Heart right ventricle (tissue), 16 donors: ENCODE measurements at regions not wholly inside any gene's neighbourhood (a gene's known extent, or its start where the extent isn't known, plus 50 kb on each side); places are given as distances from the start of the nearest gene placed in this dataset.

Experiments used
- ATAC-seq, 8 donors: fragments of 200-7000 bp; cut with Tn5 transposase; one replicate each; pipeline ENCODE4 v1.9.1; 2020; ENCODE audit warnings: mild to moderate bottlenecking in 8 of 8, moderate library complexity in 8 of 8, moderate number of reproducible peaks in 1 of 8
- DNase-seq, 2 donors: peaks; one replicate each; pipeline ENCODE4 v3.0.0-alpha.2; 2020
- H3K27ac ChIP-seq, 10 donors: fragments of 200-600 bp; sonication (generic) in 2 of 10; one replicate each; pipeline versions ENCODE4 v1.5.0 to v1.8.0; 2020 to 2022; ENCODE audit warnings: mild to moderate bottlenecking in 3 of 10
- H3K27me3 ChIP-seq, 7 donors: fragments of 200-600 bp; one replicate each; pipeline ENCODE4 v1.8.0; 2021 to 2022; ENCODE audit warnings: mild to moderate bottlenecking in 2 of 7
- H3K36me3 ChIP-seq, 9 donors: fragments of 200-600 bp; sonication (generic) in 1 of 9; one replicate each; pipeline versions ENCODE4 v1.5.0 to v1.8.0; 2020 to 2022; ENCODE audit warnings: mild to moderate bottlenecking in 2 of 9
- H3K4me1 ChIP-seq, 9 donors: fragments of 200-600 bp; sonication (generic) in 1 of 9; one replicate each; pipeline versions ENCODE4 v1.5.0 to v1.8.0; 2020 to 2022; ENCODE audit warnings: mild to moderate bottlenecking in 4 of 9
- H3K4me3 ChIP-seq, 10 donors: fragments of 200-600 bp; sonication (generic) in 2 of 10; one replicate each; pipeline versions ENCODE4 v1.5.0 to v1.8.0; 2020 to 2022; ENCODE audit warnings: mild to moderate bottlenecking in 7 of 10, moderate library complexity in 2 of 10
- H3K9me3 ChIP-seq, 11 donors: fragments of 200-600 bp in 10 of 11; sonication (generic) in 2 of 11; one replicate each; pipeline versions ENCODE4 v1.5.0 to v1.8.0; 2013 to 2022; ENCODE audit warnings: mild to moderate bottlenecking in 2 of 11, control low read depth in 1 of 11, moderate library complexity in 1 of 11
- WGBS, 2 donors: extraction: QIAGEN DNeasy Blood & Tissue Kit; methylation state at CpG; one replicate each; pipeline ENCODE4 v1.1.7; 2013; ENCODE audit warnings: inconsistent platforms in 1 of 2; 5-methylcytosine and 5-hydroxymethylcytosine counted together
- intact Hi-C, 10 donors: fragments of 100-400 bp; cut with DNase I; formaldehyde crosslinking; loops; one replicate each; pipeline versions ENCODE4 v1.11.1 to v1.14.2; 2022
- TF ChIP-seq, protein P1 (sequence below), 9 donors: fragments of 200-600 bp; sonication (generic) in 2 of 9; IDR thresholded peaks; one replicate each; pipeline versions ENCODE4 v1.5.0 to v1.8.0; 2021 to 2022; ENCODE audit warnings: antibody characterized with exemption in 9 of 9, mild to moderate bottlenecking in 5 of 9, moderate library complexity in 1 of 9
- donor health status: Arrhythmogenic right ventricular cardiomyopathy.
- donor health status: ischemic (EF 13 %, LVEDD 7.1; RV severe dilation, severe dysfunction).
- donor health status: healthy with polysubstance abuse.
- donor health status: DM: no; HTN: yes; CAD: no.
- donor health status: DM: no; HTN: no; CAD: no.
- donor health status: ischemic (EF 25% LVEDD 6.9; RV normal size, moderate dysfunction).
- donor health status: ischemic (EF 25% LVEDD 5.7; RV mildly dilated, moderate dysfunction).
- donor health status: healthy.
- donor health status: DM: yes; HTN: yes; CAD: no.
- donor health status: Ischemic cardiomyopathy.
- donor health status: ischemic (EF 35%, LVEDD 5.7; RV mildly dilated, moderate dysfunction).
- donor health status: nonischemic (EF 11% LVEDD 7.7; RV severe dilation, severe dysfunction).
- donor health status: DM: yes; HTN: yes; CAD: no.
- donor health status: PGD.
- donor health status: ischemic (EF 29% LVEDD 5.4; RV normal size, mild dysfunction).
- donor health status: nonischemic (EF 23%, LVEDD 6.1; RV moderate dilation, normal function).

GRCh38 chr13:73212482-73212881 lies 153.7 kb downstream of the KLF5 start:
- intact Hi-C loops, result no loop called here
- TF ChIP-seq, protein P1, sequence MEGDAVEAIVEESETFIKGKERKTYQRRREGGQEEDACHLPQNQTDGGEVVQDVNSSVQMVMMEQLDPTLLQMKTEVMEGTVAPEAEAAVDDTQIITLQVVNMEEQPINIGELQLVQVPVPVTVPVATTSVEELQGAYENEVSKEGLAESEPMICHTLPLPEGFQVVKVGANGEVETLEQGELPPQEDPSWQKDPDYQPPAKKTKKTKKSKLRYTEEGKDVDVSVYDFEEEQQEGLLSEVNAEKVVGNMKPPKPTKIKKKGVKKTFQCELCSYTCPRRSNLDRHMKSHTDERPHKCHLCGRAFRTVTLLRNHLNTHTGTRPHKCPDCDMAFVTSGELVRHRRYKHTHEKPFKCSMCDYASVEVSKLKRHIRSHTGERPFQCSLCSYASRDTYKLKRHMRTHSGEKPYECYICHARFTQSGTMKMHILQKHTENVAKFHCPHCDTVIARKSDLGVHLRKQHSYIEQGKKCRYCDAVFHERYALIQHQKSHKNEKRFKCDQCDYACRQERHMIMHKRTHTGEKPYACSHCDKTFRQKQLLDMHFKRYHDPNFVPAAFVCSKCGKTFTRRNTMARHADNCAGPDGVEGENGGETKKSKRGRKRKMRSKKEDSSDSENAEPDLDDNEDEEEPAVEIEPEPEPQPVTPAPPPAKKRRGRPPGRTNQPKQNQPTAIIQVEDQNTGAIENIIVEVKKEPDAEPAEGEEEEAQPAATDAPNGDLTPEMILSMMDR (IDR thresholded peaks at IDR 0.05), result no peak
- WGBS, 2 donors, result 82 to 86% methylated on average over 3 of the region's 3 CpGs

GRCh38 chr13:73210218-73210883 lies 151.5 kb downstream of the KLF5 start:
- WGBS, 2 donors, result 75% methylated on average over 6 of the region's 6 CpGs

More at GRCh38 chr13:73212482-73212881, 153.7 kb downstream of the KLF5 start:
- no peaks in the 10 kb centered on the region for H3K27me3 ChIP-seq
- DNase-seq, result no peak
- no peaks in the 10 kb centered on the region for H3K4me1 ChIP-seq
- no peaks in the 10 kb centered on the region for H3K36me3 ChIP-seq
- H3K4me3 ChIP-seq, result no peak overlapping the region
- ATAC-seq, result no peak
- no peak overlapping the region for H3K27ac ChIP-seq
- H3K9me3 ChIP-seq, result no peaks in the 10 kb centered on the region

DNA sequence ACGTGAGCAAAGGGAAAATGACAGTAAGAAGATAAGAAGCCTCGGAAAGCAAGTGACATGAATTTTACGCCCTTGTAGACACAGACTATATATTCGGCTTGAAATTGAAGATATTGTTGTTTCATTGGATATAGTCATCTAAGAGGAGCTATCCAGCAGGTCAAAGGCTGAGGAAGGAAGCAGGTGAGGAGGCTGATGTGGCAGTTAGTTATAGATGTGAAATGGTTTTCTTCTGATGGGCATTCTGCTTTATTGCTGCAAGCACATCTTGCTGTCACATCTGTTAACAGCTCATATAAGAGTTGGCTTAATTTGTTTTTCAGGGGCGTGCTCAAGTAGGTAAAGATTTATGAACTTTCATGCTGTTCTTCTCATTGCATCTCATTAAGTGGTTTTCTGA lies 146.1 kb downstream of the KLF5 start:
- Histone ChIP-seq H3K4me3 (no peak overlapping the region), H3K4me1 (no peaks in the 10 kb centered on the region), H3K27me3 (no peaks in the 10 kb centered on the region), H3K36me3 (no peaks in the 10 kb centered on the region), H3K27ac (no peak overlapping the region), H3K9me3 (no peaks in the 10 kb centered on the region)
- TF ChIP-seq, protein P1 (IDR thresholded peaks at IDR 0.05), result no peak
- intact Hi-C loops, result no loop called here
- 74 to 80% methylated on average over 5 of the region's 5 CpGs for WGBS, 2 donors
- ATAC-seq (no peak), DNase-seq (no peak)

More at GRCh38 chr13:73210218-73210883, 151.5 kb downstream of the KLF5 start:
- no peak overlapping the region for H3K4me3 ChIP-seq
- DNase-seq (no peak), ATAC-seq (no peak)
- intact Hi-C loops, result no loop called here
- H3K9me3 ChIP-seq, result no peaks in the 10 kb centered on the region
- H3K27ac ChIP-seq, result no peak overlapping the region
- no peaks in the 10 kb centered on the region for H3K27me3 ChIP-seq
- H3K36me3 ChIP-seq, result no peaks in the 10 kb centered on the region
- H3K4me1 ChIP-seq, result no peaks in the 10 kb centered on the region
- TF ChIP-seq, protein P1 (IDR thresholded peaks at IDR 0.05), result no peak

DNA sequence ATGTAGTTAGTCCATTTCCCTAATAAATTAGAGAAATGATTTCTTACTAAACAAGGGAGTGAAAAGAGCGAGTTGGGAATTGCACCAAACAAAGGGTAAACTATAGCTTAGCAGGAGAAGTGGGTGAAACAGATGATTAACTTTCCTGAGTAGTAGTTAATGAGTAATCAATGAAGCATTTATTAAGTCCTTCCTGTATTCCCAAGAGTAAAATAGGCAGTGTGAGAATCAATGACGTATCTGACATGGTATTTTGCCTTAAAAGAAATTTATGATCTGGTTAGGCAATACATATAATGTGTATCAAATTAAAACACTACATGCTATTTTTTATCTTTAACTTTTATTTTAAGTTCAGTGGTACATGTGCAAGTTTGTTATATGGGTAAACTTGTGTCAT lies 142.8 kb downstream of the KLF5 start:
- 84 to 92% methylated on average over 2 of the region's 2 CpGs for WGBS, 2 donors
- TF ChIP-seq, protein P1 (IDR thresholded peaks at IDR 0.05), result no peak
- no peak overlapping the region for H3K4me3 ChIP-seq
- H3K9me3 ChIP-seq, result no peaks in the 10 kb centered on the region
- intact Hi-C loops, result no loop called here
- ATAC-seq (no peak), DNase-seq (no peak)
- H3K4me1 ChIP-seq, result no peaks in the 10 kb centered on the region
- H3K27me3 ChIP-seq, result no peaks in the 10 kb centered on the region
- no peak overlapping the region for H3K27ac ChIP-seq
- H3K36me3 ChIP-seq, result no peaks in the 10 kb centered on the region
